Effector CD8-positive, alpha-beta T cell (primary cell): ENCODE measurements at regions not wholly inside any gene's neighbourhood (a gene's known extent, or its start where the extent isn't known, plus 50 kb on each side); places are given as distances from the start of the nearest gene placed in this dataset.
"Not testable (repeated sequence)": the region's sequence is repeated elsewhere in the genome, so short reads cannot be mapped to it uniquely, and the experiment has no call there.

Experiments
- DNase-seq: peaks from one replicate; lab custom pipeline; 2025; lab: John Stamatoyannopoulos, UW

- no peak for DNase-seq
These were observed 164.8 kb upstream of the FOXF1 start for GRCh38 chr16:86345516-86345915.

DNA sequence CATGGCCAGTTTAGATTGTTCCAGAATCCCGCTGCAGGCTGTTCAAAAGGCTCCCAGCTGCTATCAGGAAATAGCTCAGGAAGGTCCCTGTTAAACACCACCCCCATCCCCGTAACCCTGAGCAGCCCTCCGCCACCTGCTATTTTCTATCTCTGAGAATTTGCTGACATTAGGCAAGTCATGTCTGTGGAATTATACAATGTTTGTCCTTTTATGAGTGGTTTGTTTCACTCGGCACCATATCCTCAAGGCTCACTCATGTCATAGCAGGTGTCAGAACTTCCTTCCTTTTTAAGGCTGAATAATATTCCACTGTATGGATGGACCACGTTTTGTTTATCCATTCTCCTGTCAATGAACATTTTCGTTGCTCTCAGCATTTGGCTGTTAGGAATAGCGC lies 164.3 kb upstream of the FOXF1 start:
- DNase-seq = no peak

DNA sequence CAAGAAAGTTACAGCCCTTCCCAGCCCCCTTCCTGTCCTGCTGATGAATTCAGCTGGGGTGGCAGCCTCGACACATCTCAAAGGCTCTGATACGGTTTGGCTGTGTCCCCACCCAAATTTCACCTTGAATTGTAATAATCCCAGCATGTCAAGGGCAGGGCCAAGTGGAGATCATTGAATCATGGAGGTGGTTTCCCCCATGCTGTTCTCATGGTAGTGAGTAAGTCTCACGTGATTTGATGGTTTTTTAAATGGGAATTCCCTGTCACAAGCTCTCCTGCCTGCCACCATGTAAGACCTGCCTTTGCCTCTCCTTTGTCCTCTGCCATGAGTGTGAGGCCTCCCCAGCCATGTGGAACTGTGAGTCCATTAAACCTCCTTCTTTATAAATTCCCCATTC lies 163.2 kb upstream of the FOXF1 start:
- DNase-seq = no peak

DNA sequence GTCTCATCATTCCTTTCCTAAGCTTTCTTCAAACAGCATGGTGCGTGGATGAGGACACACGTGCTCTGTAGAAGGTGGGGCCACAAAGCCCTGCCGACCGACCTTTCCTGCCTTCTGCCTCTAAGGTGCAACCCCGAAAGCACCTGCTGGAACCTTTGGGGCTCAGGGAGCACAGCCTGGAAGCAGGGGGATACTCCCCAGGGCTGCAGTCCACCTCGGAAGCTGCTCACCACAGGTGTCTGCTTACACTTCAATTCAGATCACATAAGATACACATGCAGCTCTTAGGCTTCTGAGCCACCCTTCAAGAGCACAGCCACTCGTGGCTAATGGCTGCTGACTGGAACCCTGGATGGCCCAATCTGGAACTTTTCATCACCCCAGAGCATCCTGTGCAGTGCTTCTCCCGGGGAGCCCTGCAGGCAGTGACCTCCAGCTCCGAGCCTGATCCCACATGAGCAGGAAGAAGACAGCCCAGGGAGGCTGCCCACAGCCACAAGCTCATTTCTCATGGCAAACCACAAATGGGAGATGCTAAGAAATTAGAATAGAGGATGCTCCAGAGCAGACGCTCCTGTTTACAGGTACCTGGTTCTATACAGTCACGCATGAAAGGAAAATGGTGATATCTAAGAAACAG lies 162.3 kb upstream of the FOXF1 start:
- DNase-seq = no peak

DNA sequence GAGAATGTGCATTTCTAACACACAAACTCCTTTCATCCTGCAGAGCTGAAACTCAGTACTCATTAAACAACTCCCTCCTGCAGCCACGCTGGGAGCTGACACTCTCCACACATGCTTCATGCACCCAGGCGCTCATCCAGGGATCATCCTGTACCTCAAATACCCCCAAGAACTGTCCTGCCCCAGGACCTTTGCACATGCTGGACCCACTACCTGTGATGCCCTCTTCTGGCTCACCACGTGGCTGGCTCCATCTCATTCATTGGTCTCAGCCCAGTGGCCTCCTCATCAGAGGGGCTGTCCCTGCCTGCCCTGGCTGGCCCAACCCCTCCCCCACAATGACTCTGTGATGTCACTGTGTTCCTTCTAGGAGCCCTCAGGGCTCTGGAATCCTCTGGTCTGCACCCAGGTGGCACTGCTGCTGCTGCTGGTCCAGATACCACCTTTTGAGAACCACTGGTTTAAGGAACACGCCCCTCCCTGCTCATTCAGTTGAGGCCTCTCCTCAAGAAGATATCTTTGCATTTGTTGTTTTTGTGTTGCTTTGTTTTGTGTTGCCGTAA lies 160.9 kb upstream of the FOXF1 start:
- DNase-seq = no peak

GRCh38 chr16:86350289-86350688 lies 160.0 kb upstream of the FOXF1 start:
- no peak for DNase-seq

DNA sequence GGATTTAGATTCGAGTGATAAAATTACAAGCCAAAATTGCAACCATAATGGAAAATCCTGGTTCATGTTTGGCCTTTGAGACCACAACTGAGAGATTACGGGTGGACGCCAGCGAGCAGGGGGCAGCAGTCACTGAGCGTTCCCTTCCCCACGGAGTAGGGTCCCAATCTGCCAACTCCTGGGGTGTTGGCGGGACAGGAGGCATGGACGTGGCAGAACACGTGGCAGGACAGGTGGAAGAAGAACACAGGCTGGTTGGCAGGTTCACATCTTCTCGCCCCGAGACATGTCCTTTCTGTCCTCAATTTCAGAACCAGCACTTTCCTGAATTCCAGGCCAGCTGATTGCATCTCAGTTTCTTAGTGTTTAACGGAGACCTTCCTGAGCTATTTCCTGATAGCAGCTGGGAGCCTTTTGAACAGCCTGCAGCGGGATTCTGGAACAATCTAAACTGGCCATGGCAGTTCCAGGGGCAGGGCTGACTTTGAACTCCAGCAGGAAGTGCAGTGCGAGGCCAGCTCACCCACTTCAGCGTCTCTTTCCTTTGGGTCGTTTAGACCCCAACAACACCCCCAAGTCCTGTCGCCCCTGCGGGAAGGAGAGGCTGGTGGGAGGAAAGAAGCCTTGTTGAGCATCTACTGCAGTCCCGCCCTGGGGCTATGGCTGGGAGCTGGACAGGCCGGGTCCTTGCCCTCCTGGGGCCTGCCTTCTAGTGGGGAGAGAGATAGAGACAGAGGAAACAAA lies 159.1 kb upstream of the FOXF1 start:
- DNase-seq = no peak

- DNase-seq = not testable (repeated sequence)
These were observed 158.6 kb upstream of the FOXF1 start for GRCh38 chr16:86351785-86352139.

- no peak for DNase-seq
These were observed 157.2 kb upstream of the FOXF1 start for GRCh38 chr16:86353148-86353547.

- no peak for DNase-seq
These were observed 156.4 kb upstream of the FOXF1 start for GRCh38 chr16:86353948-86354347.

DNA sequence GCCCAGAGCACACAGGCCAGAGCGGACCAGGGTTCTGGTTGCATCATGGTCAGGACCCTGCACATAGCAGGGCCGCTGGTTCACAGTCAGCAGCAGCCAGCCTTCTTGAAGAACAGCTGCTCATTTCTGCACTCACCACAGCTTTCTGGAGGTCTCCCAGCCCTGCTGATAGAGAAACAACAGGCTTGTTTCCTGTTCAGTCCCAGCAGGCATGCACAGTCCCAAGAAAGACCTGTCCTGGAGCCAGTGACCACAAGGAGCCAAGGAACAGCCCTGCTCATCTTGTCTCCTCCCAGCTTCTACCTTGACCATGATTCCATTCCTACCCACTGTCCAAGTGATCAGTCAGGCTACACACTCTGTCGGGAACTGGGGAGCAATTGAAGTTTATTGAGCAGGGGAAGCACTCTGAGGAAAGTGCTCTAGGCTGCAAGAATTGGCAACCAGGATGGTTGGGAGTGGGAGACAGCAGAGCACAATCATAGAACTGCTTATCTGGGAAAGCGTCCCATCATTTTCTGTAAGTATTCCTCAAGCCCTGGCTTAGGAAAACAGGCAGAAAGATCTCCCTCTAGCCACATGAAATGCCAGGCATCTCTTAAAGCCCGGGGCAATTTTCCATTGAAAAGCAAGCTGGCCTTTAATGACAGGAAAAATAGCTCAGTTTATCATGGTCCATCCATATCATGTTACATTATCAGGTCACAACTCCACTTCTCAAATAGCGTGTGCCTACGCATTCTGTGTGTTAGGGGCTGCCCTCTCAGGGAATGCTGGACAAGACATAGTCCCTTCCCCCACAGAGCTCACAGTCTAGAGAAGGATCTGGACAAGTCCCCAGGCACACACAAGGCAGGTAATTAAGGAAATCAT lies 155.4 kb upstream of the FOXF1 start:
- DNase-seq = no peak

- DNase-seq = no peak
These were observed 154.8 kb upstream of the FOXF1 start for GRCh38 chr16:86355531-86355930.

GRCh38 chr16:86355951-86356350 lies 154.4 kb upstream of the FOXF1 start:
- DNase-seq = no peak

DNA sequence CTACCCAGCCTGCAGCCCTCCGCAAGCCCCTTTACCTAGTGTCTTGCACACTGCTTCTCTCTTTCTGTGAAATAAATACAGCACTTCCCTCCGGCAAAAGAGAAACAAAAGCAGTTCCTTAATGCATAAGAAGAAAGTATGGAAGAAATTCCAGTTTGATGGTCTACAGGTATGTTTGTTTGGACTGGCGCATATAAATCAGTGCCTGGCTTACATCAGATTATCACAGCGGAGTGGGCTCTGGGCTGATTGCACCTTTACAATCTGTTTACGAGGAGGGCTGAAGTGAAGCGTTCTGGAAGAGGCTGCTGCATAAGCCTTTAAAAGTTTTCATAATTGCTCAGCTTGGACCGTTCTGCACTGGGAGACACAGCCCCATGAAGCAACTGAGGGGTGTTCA lies 153.5 kb upstream of the FOXF1 start:
- DNase-seq = no peak

- DNase-seq = no peak
These were observed 153.0 kb upstream of the FOXF1 start for GRCh38 chr16:86357303-86357702.

GRCh38 chr16:86357950-86358349 lies 152.4 kb upstream of the FOXF1 start:
- no peak for DNase-seq

DNA sequence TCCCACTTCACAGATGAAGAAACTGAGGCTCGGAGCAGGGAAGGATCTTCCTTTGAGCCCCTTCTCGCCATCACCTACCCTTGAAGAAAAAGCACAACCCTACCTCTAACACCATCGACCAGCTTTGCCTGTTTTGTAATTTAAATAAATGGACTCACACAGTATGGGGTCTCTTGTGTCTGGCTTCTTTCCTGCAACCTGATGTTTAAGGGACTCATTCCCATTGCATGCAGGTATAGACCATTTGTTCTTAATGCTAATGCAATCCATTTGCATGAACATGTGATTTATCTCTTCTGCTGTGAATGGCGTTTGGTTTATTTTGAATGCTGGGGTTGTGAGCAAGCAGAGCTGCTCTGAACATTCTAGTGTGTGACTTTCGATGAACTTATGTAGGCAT lies 150.8 kb upstream of the FOXF1 start:
- DNase-seq = no peak

- no peak for DNase-seq
These were observed 148.0 kb upstream of the FOXF1 start for GRCh38 chr16:86362155-86362849.

DNA sequence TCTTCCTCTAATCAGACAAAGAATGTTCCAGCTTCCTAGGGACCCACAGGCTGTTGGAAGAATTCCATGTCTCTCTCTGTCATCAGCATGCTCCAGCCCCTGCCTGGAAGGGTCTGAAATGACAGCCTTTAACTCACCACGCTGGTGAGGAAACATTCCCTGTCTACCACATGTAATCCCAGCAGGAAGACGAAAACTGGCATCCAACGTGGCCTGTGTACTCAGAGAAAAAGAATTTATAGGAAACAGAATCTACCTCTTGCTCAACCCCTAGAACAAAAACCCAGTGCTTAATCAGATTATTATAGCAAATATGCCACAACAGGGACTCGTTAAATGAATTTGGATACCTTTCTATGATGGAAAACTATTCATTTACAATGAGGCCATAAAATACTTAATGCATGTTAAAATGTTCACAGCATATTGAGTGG lies 147.3 kb upstream of the FOXF1 start:
- DNase-seq = no peak

DNA sequence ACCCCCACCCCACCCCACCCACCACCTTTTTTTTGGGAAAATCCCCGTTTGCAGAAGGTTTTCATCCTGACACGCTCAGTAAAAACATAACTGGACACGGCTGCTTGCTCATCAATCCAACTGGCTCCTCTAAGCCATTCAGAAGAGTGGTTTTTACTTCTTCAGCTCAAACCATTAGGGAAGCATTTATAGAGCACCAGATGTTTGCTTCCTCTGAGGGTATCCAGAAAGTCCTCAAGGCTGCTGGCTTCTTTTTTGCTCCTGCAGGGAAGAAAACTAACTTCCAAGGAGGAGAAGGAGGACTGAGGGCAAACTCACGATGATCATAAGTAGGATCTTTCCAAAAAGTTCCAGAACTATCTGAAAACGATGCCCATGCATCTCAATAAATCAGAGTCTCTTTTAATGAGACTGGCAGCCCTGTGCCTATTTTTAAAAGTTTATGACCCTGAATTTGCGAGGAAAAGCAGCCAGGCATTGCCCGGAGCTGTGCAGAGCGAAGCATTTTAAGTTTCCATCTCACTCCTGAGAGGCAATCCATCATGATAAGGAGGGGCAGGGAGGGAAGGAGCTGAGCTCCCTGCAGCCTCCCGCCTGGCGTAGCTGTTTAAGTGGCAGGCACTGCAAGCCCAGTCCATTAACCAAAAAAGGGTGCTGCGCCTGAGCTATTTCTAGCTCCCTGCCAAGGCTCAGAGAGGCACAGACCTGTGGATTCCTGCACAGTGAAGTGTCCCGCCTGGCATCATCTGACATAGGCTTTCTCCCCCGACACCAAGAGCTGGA lies 146.3 kb upstream of the FOXF1 start:
- DNase-seq = no peak
